AG08395 (cell line): ENCODE measurements at regions not wholly inside any gene's neighbourhood (a gene's known extent, or its start where the extent isn't known, plus 50 kb on each side); places are given as distances from the start of the nearest gene placed in this dataset.
"Not testable (repeated sequence)": the region's sequence is repeated elsewhere in the genome, so short reads cannot be mapped to it uniquely, and the experiment has no call there.

Experiments used
- DNase-seq: peaks from one replicate; pipeline ENCODE4 v3.0.0; 2012; ENCODE audit warnings: mixed read lengths, low spot score

DNA sequence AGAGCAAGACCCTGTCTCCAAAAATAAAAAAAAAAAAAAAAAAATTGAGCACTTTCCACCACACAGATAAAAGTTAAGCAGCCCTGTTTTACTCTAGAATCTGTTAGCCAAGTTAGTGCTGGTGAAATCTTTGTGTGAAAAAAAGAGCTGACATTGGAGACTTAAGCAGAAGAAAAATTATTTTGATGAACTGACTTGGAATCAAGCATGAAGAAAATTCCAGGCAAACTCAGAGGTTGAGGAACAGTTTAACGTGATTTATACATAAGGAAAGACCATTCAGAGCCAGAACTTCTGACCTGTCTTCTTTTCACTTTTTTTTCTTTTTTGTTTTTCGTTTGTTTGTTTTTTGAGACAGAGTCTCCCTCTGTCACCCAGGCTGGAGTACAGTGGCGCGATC lies 79.6 kb upstream of the RBPJ start:
- DNase-seq: no peak

DNA sequence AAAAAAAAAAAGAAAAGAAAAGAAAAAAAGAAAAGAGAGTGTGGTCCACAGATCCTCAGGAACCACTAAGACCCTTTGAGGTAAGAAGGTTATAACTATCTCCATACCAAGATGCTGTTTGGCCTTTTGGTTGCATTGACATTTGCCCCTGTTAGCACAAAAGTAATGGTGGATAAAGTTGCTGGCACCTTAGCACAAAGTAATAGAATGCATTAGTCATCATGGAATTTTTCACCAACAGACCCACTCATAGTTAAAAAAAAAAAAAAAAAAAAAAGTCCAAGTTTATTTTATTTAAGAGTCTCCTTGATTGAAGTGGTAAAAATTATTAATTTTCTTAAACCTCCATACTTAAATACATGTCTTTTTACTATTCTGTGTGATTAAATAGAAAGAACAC lies 78.4 kb upstream of the RBPJ start:
- no peak for DNase-seq

DNA sequence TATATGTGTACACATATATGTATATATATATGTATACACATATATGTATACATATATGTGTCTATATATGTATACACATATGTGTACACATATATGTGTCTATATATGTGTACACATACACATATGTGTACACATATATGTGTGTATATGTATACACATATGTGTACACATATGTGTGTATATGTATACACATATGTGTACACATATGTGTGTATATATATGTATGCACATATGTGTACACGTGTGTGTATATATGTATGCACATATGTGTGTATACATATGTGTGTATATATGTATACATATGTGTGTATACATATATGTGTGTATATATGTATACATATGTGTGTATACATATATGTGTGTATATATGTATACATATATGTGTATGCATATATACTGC lies 76.7 kb upstream of the RBPJ start:
- not testable (repeated sequence) for DNase-seq

DNA sequence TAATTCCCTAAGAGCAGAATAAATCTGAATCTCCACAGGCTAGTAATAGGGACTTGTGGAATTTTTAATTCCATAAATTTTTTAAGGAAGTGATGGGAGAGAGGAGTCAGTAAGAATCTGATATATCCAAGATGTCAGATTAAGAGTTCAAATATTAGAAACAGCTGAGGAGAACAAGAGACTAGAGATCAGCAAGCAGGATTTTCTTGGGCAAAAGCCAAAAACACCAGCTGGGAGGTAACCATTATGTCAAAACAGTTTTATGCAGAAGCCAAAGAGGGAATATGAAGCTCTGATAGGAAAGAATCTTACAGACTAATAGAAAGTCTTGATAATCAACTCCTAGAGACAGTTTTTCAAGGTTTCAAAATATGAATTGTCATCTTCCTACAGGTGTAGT lies 72.2 kb upstream of the RBPJ start:
- peak; percentile 30 for DNase-seq

DNA sequence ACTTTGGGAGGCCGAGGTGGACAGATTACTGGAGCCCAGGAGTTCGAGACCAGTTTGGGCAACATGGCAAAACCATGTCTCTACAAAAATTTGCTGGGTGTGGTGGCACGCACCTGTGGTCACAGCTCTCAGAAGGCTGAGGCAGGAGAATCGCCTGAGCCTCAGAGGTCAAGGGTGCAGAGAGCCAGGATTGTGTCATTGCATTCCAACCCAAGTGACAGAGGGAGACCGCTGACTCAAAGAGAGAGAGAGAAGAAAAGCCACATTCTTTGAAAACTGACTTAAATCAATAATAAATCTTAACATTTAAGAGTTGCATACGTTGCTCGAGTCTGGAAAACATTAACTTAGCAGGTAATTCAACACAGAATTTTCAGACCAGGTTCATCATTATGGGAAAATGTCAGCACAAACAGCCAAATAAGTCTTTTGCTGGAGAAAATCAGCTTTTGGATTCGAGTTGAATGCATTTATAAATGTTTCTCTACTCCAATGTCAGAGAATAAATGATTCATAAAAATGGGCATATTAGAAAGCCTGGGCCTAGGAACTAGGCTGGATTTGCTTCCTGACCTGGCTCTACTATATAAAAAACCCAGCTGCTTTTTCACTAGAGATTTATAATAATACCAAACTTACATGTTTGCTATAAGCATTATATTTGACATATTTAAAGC lies 68.3 kb upstream of the RBPJ start:
- DNase-seq: no peak

DNA sequence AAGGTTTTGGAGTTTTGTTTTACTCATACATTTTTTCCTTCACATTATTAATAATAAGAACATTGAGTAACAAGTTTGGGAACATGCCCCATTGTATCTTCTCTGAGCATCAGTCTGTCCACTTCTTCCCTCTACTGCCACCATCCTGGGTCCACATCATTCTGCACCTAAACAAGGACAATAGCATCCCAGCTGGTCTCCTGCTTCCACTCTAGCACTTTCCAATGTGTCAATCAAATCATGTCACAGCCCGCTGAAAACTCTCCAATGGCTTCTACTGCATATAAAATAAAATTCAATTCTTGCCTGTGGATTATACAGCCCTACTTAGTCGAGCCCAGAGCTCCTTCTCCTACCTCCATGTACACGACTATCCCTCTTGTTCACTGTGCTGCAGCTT lies 66.8 kb upstream of the RBPJ start:
- DNase-seq: no peak

DNA sequence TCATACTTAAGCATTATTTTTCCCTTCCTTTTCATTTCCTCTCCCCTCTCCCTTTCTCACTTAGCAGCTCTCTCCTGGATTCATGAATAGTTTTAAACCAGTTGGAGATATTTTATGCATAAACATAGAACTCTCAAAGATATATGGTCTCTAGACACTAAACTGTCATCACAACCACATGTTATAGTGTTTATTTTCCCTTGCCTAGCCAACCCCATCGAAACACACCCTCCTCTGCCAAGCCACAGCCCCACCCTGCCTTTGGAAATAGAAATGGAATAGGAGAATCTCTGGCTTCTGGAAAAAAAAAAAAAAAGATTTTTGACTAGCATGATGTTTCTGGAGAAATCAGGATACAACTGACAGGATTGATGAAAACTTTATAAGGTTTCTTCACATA lies 64.8 kb upstream of the RBPJ start:
- peak; percentile 57 for DNase-seq

DNA sequence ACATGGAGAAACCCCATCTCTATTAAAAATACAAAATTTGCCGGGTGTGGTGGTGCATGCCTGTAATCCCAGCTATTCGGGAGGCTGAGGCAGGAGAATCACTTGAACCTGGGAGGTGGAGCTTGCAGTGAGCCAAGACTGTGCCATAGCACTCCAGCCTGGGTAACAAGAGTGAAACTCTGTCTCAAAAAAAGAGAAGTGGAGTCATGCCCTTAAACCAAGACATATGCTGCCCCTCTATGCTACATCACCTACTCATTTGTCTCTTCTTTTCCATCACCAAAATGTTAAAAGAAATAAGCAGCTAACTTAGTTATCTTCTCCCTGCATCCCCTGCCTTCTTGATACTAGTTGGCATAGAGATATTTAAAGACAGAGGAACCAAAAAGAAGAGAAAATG lies 63.4 kb upstream of the RBPJ start:
- not testable (repeated sequence) for DNase-seq

DNA sequence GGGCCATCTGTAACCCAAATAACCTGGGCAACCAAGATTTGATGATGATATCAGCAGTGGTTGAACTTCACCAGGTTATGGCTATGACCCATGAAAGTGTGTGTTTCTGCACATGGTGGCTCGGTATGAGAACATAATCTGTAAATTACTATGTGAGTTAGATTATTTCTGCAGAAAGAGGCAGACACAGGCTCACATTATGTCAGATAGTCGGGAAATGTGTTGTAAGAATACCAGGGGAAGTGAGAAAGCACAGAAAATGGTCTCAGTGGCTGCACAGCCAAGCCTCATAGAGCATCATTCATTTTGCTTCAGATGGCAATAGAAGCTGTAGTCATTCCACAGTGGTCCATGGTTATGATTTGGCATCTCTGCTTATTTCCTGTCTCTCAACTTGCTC lies 63.0 kb upstream of the RBPJ start:
- no peak for DNase-seq

DNA sequence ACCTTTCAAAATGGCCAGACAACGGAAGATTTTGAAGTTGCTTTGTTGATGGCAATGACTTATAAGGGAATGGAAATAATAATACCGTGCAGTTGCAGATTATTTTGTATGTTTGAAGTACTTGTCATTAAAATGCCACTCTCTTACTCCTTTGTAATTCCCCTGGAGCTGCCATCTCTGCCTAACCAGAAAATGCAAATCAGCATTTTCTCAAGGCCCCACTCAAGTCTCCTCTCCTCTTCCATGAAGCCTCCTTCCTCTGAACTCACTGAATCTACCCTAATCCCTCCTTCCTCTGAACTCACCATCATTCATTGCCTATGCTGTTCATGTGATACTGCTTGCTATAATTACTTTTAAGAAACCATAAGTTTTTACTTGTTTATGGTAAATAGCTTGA lies 60.2 kb upstream of the RBPJ start:
- no peak for DNase-seq

DNA sequence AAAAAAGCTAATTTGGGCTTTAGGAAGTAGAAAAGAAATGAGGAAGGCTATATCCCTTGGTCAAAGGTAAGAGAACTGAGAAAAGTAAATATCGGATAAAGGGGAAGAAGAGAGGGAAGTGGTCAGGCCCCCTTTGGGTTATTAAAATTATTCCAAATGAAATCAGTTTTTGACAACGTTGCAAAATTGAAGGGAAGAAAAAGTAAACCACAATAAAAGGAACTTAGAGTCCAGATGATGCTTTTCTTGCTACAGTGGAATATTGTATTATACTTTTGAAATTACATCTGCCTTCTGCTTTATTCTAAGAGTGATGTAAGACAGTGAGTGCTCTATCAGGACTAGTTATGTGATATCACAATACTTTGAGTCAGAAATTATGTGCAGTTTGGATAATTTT lies 59.4 kb upstream of the RBPJ start:
- DNase-seq: no peak

DNA sequence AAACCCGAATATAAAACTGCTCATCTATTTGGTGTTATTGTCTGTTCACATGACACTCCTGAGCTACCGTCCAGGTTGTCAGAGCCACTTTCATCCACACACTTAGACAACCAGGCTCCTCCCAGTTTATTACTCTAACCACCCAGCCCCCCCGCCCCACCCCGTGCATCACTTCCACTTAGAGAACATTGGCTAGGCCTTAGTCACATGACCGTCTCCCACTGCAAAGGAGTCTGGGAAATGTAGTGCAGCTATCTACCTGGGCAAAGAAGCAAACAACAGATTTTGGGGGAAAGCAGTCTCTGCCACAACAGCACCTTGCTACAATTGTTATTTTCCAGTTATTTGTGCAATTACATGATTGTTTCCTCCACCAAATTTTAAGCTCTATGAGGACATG lies 57.6 kb upstream of the RBPJ start:
- DNase-seq: no peak

DNA sequence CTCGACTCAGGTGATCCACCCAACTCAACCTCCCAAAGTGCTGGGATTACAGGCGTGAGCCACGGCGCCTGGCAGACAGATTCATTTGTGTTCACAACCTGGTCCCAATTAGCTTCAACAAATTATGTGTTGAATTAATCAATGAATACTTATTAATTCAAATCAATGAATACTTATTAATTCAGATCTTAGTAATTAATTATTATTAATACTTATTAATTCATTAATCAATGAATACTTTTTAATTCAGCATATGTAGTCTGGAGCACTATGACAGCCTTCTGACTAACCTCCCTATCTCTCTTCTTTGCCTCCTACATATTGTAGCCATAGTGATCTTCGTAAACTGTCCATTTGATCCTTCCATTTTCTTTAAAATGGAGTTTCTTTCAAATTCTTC lies 56.7 kb upstream of the RBPJ start:
- DNase-seq: no peak

DNA sequence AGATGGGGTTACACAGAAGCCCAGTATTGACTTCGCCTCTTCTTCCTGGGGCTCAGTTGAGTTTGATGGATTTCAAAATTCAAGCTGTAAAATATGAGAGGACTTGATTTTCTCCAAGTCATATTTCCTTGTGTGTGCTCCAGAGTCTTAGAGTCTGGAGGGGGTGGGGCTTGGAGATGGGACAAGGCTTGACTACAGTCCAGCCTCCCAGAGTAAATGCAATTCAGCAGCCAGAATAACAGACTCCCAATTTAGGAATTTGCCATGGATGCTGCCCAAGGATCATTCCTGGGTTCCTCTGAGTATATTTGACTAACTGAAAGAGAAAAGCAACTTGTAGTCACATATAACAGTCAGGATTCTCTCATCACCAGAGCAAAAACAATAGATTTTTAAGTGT lies 53.7 kb upstream of the RBPJ start:
- DNase-seq: peak; percentile 81

DNA sequence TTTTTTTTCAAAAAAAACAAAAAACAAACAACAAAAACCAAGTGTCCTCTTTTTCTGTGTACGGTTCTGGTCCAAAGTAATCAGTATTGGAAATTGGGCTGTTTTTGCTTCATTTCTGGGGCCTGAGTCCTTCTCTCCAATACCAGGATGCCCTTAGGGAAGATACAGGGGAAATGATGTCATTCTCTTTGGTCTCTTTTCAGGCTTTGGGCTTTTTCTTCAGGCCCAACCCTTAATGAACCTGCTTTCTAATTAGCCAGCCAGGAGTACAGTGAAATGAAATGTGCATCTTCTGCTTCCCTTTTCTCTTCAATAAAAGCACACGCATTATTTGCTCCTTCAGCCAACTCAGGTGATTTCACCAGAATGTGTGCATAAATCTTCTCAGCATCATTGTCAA lies 52.6 kb upstream of the RBPJ start:
- DNase-seq: no peak

DNA sequence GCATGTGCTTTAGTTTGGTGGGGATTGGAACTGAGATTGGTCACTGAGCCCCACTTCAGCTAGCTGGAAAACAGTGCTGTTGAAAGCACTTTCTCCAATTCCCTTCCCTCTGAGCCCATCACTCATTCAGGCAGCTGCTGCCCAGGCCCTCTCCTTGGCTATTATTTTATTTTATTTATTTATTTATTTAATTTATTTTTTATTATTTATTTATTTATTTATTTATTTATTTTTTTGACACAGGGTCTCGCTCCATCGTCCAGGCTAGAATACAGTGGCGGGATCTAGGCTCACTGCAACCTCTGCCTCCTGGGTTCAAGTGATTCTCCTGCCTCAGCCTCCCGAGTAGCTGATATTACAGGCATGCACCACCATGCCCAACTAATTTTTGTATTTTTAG lies 51.8 kb upstream of the RBPJ start:
- no peak for DNase-seq
